PC-3 (cell line): ENCODE measurements at regions not wholly inside any gene's neighbourhood (a gene's known extent, or its start where the extent isn't known, plus 50 kb on each side); places are given as distances from the start of the nearest gene placed in this dataset.

Experiments used
- ATAC-seq: fragments of 200-7000 bp; cut with Tn5 transposase; 2 replicates; pipeline ENCODE4 v1.9.1; 2020; ENCODE audit warnings: mild to moderate bottlenecking, moderate library complexity
- BruUV-seq: library from RNA; stranded (reverse); fragments of 400-500 nt; replicated peaks from 2 replicates; lab custom pipeline; 2021; lab: Mats Ljungman, UMichigan
- CTCF ChIA-PET: fragments of 300-600 bp; sonication (Branson Sonifier 250); formaldehyde crosslinking; loops from one replicate; lab custom pipeline; 2022; ENCODE audit warnings: antibody characterized with exemption; lab: Charles Lee
- POLR2A ChIA-PET: fragments of 300-600 bp; sonication (Branson Sonifier 250); formaldehyde crosslinking; loops from one replicate; lab custom pipeline; 2022; ENCODE audit warnings: antibody characterized with exemption; ENCODE audit not compliant: unreplicated experiment; lab: Charles Lee
- DNase-seq: peaks from one replicate; pipeline ENCODE4 v3.0.0-alpha.2; 2015
- H2AFZ ChIP-seq: fragments of 300-600 bp; sonication (generic); 2 replicates; pipeline ENCODE4 v1.6.0; 2016; ENCODE audit warnings: antibody characterized with exemption, low read length
- H3F3A ChIP-seq: fragments of 300-600 bp; sonication (generic); one replicate; pipeline ENCODE4 v1.6.0; 2017; ENCODE audit warnings: antibody characterized with exemption, low read length, control low read depth, mild to moderate bottlenecking; ENCODE audit not compliant: unreplicated experiment
- H3K27ac ChIP-seq: fragments of 300-600 bp; sonication (generic); 2 replicates; pipeline ENCODE4 v1.5.1; 2016; ENCODE audit warnings: mild to moderate bottlenecking, low read length
- H3K27me3 ChIP-seq: fragments of 300-600 bp; sonication (generic); 2 replicates; pipeline ENCODE4 v1.6.1; 2016; ENCODE audit warnings: low read length, mixed read lengths
- H3K36me3 ChIP-seq: fragments of 300-600 bp; sonication (generic); 2 replicates; pipeline ENCODE4 v1.6.1; 2016; ENCODE audit warnings: low read depth, mixed run types, low read length, mixed read lengths
- H3K4me1 ChIP-seq: fragments of 300-600 bp; sonication (generic); 2 replicates; pipeline ENCODE4 v1.5.1; 2016; ENCODE audit warnings: low read length; ENCODE audit not compliant: insufficient read depth
- H3K4me2 ChIP-seq: fragments of 300-600 bp; sonication (generic); 2 replicates; pipeline ENCODE4 v1.6.0; 2016; ENCODE audit warnings: low read length
- H3K4me3 ChIP-seq: fragments of 300-600 bp; sonication (generic); 2 replicates; pipeline ENCODE4 v1.5.1; 2016; ENCODE audit warnings: mild to moderate bottlenecking, low read length, mixed read lengths
- H3K79me2 ChIP-seq: fragments of 300-600 bp; sonication (generic); 2 replicates; pipeline ENCODE4 v1.6.1; 2017; ENCODE audit warnings: low read length, mixed read lengths
- H3K9ac ChIP-seq: fragments of 300-600 bp; sonication (generic); 2 replicates; pipeline ENCODE4 v1.6.0; 2016; ENCODE audit warnings: mild to moderate bottlenecking, low read length
- H3K9me2 ChIP-seq: fragments of 300-600 bp; sonication (generic); replicated peaks from 2 replicates; pipeline ENCODE4 v1.6.1; 2016; ENCODE audit warnings: mixed run types, low read length, mixed read lengths
- H3K9me3 ChIP-seq: fragments of 300-600 bp; sonication (generic); 2 replicates; pipeline ENCODE4 v1.6.1; 2016; ENCODE audit warnings: low read length, mixed read lengths
- H4K20me1 ChIP-seq: fragments of 300-600 bp; sonication (generic); 2 replicates; pipeline ENCODE4 v1.6.1; 2016; ENCODE audit warnings: low read length, mixed read lengths
- CTCF ChIP-seq: fragments of 300-600 bp; sonication (generic); conservative IDR thresholded peaks from 2 replicates; pipeline ENCODE4 v1.5.1; 2017; ENCODE audit warnings: antibody characterized with exemption, low read depth, mild to moderate bottlenecking, low read length
- EZH2 ChIP-seq: fragments of 300-600 bp; sonication (generic); IDR thresholded peaks from one replicate; pipeline ENCODE4 v1.6.1; 2017; ENCODE audit warnings: antibody characterized with exemption, mild to moderate bottlenecking, low read length; ENCODE audit not compliant: unreplicated experiment
- EZH2phosphoT487 ChIP-seq: fragments of 300-600 bp; sonication (generic); IDR thresholded peaks from 2 replicates; pipeline ENCODE4 v1.6.1; 2018; ENCODE audit warnings: mild to moderate bottlenecking, antibody characterized with exemption, low read length, borderline replicate concordance
- intact Hi-C: fragments of 100-400 bp; cut with micrococcal nuclease; formaldehyde crosslinking; loops from 2 replicates; pipeline ENCODE4 v1.9.0; 2023

- BruUV-seq = no TSS peak
- H3K27me3 ChIP-seq = no peaks in the 10 kb centered on the region
- intact Hi-C loops = no loop called here
- no peak overlapping the region for H3K4me2 ChIP-seq
- H3K9ac ChIP-seq = no peak overlapping the region
- no peaks in the 10 kb centered on the region for H4K20me1 ChIP-seq
- no peaks in the 10 kb centered on the region for H3K36me3 ChIP-seq
- no peaks in the 10 kb centered on the region for H3K4me1 ChIP-seq
- H3K4me3 ChIP-seq = no peak overlapping the region
- CTCF ChIA-PET = no interaction called here
- no peaks in the 10 kb centered on the region for H3F3A ChIP-seq
- no peak overlapping the region for H2AFZ ChIP-seq
- no peak for DNase-seq
- no peak for ATAC-seq
- H3K9me3 ChIP-seq = no peaks in the 10 kb centered on the region
- no peaks in the 10 kb centered on the region for H3K9me2 ChIP-seq
- TF ChIP-seq EZH2phosphoT487 (no peak), EZH2 (no peak), CTCF (no peak)
- H3K27ac ChIP-seq = no peak overlapping the region
- POLR2A ChIA-PET = no interaction called here
- H3K79me2 ChIP-seq = no peaks in the 10 kb centered on the region
These were observed 181.8 kb upstream of the CIBAR2 start for GRCh38 chr16:85293904-85294642.

GRCh38 chr16:85294810-85295508, 182.7 kb upstream of the CIBAR2 start:
- Histone ChIP-seq H3K36me3 (no peaks in the 10 kb centered on the region), H3K4me3 (no peak overlapping the region), H3K9ac (no peak overlapping the region), H3K4me2 (no peak overlapping the region), H3K9me2 (no peaks in the 10 kb centered on the region), H3K4me1 (no peaks in the 10 kb centered on the region), H3F3A (no peaks in the 10 kb centered on the region), H4K20me1 (no peaks in the 10 kb centered on the region), H3K27ac (no peak overlapping the region), H3K79me2 (no peaks in the 10 kb centered on the region), H3K27me3 (no peaks in the 10 kb centered on the region), H3K9me3 (no peaks in the 10 kb centered on the region), H2AFZ (no peak overlapping the region)
- intact Hi-C loops = no loop called here
- ChIA-PET POLR2A (no interaction called here), CTCF (no interaction called here)
- ATAC-seq (no peak), DNase-seq (no peak)
- no TSS peak for BruUV-seq
- TF ChIP-seq EZH2 (no peak), CTCF (no peak), EZH2phosphoT487 (no peak)
